ENCODE measurements at regions not wholly inside any gene's neighbourhood (a gene's known extent, or its start where the extent isn't known, plus 50 kb on each side); places are given as distances from the start of the nearest gene placed in this dataset.

DNA sequence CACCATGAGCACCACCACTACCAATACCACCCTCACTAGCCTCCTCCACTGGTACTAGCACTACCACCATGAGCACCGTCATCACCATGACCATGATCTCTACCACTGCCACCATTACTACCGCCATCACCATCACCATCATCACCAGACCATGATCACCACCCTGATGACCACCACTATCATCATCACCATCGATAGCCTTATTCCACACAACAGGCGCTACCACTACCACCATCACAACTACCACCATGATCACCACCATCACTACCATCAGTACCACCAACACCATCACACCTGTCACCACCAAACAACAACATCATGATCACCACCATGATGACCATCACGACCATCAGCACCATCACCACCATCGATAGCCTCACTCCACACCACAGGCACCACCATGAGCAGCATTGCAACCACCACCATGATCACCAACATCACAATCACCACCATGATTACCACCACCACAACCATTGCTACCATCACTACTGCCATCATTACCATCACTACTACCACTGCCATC is 56.6 kb upstream of the CASZ1 start:
- Histone ChIP-seq H3K27me3 (no peaks in the 10 kb centered on the region), H3K36me3 (no peaks in the 10 kb centered on the region), H3K4me3 (no peak overlapping the region), H3K4me1 (no peaks in the 10 kb centered on the region), H3K9me3 (no peaks in the 10 kb centered on the region), H3K27ac (no peak overlapping the region)
- DNase-seq (ENCODE audit: low spot score in 2 of 2) = no peak
- TF ChIP-seq CTCF (IDR thresholded peaks at IDR 0.05) = no peak
- intact Hi-C loops (cut with DNase I) = no loop called here

DNA sequence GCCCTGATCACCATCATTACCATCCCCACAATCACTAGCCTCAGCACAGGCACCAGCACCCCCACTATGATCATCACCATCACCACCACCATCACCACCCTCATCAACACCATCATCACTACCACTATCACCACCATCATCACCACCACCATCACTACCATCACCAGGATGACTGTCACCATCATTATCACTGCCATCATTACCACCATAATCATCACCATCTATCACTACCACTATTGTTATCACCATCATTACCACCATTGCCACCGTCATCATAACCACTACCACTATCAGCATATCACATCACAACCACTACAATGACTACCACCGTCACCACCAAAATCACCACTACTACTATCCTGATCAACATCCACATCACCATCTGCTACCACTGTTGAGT is 57.3 kb upstream of the CASZ1 start:
- no peak overlapping the region for H3K27ac ChIP-seq
- intact Hi-C loops (cut with DNase I) = no loop called here
- H3K27me3 ChIP-seq = no peaks in the 10 kb centered on the region
- DNase-seq (ENCODE audit: low spot score in 2 of 2) = no peak
- TF ChIP-seq CTCF (IDR thresholded peaks at IDR 0.05) = no peak
- H3K4me1 ChIP-seq = no peaks in the 10 kb centered on the region
- H3K9me3 ChIP-seq = no peaks in the 10 kb centered on the region
- no peak overlapping the region for H3K4me3 ChIP-seq
- H3K36me3 ChIP-seq = no peaks in the 10 kb centered on the region

DNA sequence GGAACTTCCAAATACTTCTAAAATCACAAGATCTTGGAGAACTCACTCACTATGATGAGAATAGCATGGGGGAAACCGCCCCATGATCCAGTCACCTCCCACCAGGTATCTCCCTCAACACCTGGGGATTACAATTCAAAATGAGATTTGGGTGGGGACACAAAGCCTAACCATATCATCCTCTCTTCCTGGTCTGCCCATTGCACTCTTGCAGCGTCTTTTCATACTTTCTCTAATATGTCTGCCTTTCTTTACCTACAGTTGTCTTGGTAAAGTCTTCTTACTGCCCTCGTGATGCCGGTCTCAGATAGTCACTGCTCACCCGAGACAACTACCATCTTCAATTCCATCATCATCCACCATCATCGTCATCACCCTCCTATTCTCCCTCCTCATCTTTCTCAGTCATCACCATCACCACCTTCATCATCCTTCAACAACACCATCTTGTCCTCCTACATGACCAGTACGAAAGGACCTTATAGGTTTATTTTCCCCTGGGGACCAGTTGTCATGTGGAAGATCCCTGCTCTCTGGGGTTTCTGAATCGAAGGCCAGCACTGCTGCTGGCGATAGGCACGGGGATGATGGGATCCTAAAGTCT is 58.5 kb upstream of the CASZ1 start:
- no peaks in the 10 kb centered on the region for H3K36me3 ChIP-seq
- no peaks in the 10 kb centered on the region for H3K4me1 ChIP-seq
- no peaks in the 10 kb centered on the region for H3K27me3 ChIP-seq
- TF ChIP-seq CTCF (IDR thresholded peaks at IDR 0.05) = no peak
- intact Hi-C loops (cut with DNase I) = no loop called here
- no peak overlapping the region for H3K4me3 ChIP-seq
- H3K9me3 ChIP-seq = no peaks in the 10 kb centered on the region
- H3K27ac ChIP-seq = no peak overlapping the region
- DNase-seq (ENCODE audit: low spot score in 2 of 2) = no peak

GRCh38 chr1:10856176-10856683 is 59.8 kb upstream of the CASZ1 start:
- no peak for TF ChIP-seq CTCF (IDR thresholded peaks at IDR 0.05)
- Histone ChIP-seq H3K27ac (no peak overlapping the region), H3K9me3 (no peaks in the 10 kb centered on the region), H3K27me3 (no peaks in the 10 kb centered on the region), H3K36me3 (no peaks in the 10 kb centered on the region), H3K4me3 (no peak overlapping the region), H3K4me1 (no peaks in the 10 kb centered on the region)
- no peak for DNase-seq (ENCODE audit: low spot score in 2 of 2)
- intact Hi-C loops (cut with DNase I) = no loop called here

DNA sequence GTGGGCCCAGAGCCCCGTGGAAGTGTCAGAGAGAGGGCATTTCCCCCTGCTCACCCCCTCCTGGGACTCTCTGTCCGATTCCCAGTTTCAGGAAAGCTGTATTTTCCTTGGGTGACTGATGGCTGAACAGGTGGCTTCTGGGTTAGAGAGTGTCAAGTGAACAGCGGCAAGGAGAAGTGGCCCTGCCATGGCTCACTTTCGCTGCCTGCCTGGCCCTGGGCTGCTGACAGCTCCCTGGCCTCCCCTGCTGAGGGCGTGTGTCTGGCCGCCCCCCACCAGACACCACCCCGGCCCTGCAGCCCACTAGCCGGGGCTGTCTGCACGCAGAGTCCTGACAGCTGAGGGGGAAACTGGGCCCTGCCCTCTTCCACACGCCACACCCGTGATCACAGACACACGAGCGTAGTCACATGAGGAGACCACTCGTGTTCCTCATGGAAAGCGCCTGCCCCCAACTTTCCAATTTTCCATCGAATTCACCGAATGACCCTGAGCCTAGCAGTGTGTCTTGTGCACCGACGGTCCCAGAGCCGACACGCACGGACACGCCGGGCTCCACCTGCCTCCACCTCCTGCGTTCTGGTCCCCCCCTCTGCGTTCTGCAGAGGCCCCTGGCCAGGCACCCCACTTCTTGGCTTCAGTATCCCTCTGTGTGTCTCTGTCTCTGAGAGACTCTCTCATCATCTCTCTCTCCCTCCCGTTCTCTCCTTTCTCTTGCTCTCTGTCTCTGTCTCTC is 60.6 kb upstream of the CASZ1 start:
- no peaks in the 10 kb centered on the region for H3K36me3 ChIP-seq
- no peak for TF ChIP-seq CTCF (IDR thresholded peaks at IDR 0.05)
- no peak overlapping the region for H3K27ac ChIP-seq
- no peak overlapping the region for H3K4me3 ChIP-seq
- DNase-seq (ENCODE audit: low spot score in 2 of 2) = no peak
- no peaks in the 10 kb centered on the region for H3K9me3 ChIP-seq
- H3K27me3 ChIP-seq = no peaks in the 10 kb centered on the region
- intact Hi-C loops (cut with DNase I) = no loop called here
- no peaks in the 10 kb centered on the region for H3K4me1 ChIP-seq
